Activated T-cell treated with anti-CD3 and anti-CD28 coated beads for 48 hours (primary cell): ENCODE measurements at regions not wholly inside any gene's neighbourhood (a gene's known extent, or its start where the extent isn't known, plus 50 kb on each side); places are given as distances from the start of the nearest gene placed in this dataset.

Source experiments
- DNase-seq: peaks from one replicate; pipeline ENCODE4 v3.0.0-alpha.2; 2020; ENCODE audit warnings: low read depth

DNA sequence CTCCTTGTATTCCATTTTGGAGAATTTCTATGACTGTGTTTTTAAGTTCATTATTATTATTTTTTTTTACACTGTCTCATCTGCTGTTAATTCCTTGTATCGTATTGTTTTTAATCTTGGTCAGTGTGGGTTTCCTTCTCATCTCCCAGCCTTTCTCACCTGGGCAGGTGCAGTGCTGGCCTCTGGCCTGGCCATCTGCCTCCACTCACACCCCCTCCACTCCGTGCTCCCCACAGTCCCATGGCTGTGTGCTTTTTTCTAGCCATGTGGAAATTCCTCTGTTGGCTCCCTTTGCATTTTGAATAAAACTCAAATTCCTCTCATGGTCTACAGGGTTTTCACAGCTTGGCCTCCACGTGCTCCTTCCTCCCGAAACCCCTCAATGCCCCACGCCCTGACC lies 50.3 kb upstream of the LINC01488 start:
- DNase-seq, result no peak
